ENCODE measurements at regions not wholly inside any gene's neighbourhood (a gene's known extent, or its start where the extent isn't known, plus 50 kb on each side); places are given as distances from the start of the nearest gene placed in this dataset.

GRCh38 chr11:131309776-131310175, 60.6 kb upstream of the NTM start:
- ATAC-seq, result no peak
- in situ Hi-C loops (cut with HindIII; ENCODE audit: low pct_unique_long_range_greater_than_20kb, low sequenced_read_pairs), result no loop called here

GRCh38 chr11:131311776-131312514, 58.5 kb upstream of the NTM start:
- intact Hi-C loops (cut with micrococcal nuclease; ENCODE audit: unreplicated experiment) (no loop called here), in situ Hi-C loops (cut with HindIII; ENCODE audit: low pct_unique_long_range_greater_than_20kb, low sequenced_read_pairs) (no loop called here)
- H3K36me3 ChIP-seq (ENCODE audit: control insufficient read depth, insufficient read depth, low read length), result no peaks in the 10 kb centered on the region
- BruUV-seq (replicated peaks), result no TSS peak
- H3K9me3 ChIP-seq (ENCODE audit: control insufficient read depth, insufficient read depth, low read depth, low read length), result no peaks in the 10 kb centered on the region
- ATAC-seq (no peak), DNase-seq (ENCODE audit: low read depth, low spot score) (no peak)
- TF ChIP-seq POLR2AphosphoS5 (IDR thresholded peaks at IDR 0.05; ENCODE audit: low read depth, low read length), result no peak
- no peak for TF ChIP-seq CTCF (IDR thresholded peaks at IDR 0.05)
- TF ChIP-seq TCF7L2 (IDR thresholded peaks at IDR 0.05; ENCODE audit: low read depth, low read length), result no peak
- TF ChIP-seq REST (IDR thresholded peaks at IDR 0.05; ENCODE audit: insufficient read depth in 1 of 2, low read depth in 2 of 2, low read length in 1 of 2), result no peak
- TF ChIP-seq SIN3A (IDR thresholded peaks at IDR 0.05; ENCODE audit: borderline replicate concordance, insufficient read depth, low read depth, low read length), result no peak
- no peak overlapping the region for H3K4me3 ChIP-seq (ENCODE audit: low read depth in 2 of 2, low read length in 2 of 2)
- no peaks in the 10 kb centered on the region for H3K4me1 ChIP-seq (ENCODE audit: control insufficient read depth, insufficient read depth, low read length)
- H3K27me3 ChIP-seq (ENCODE audit: control insufficient read depth, insufficient read depth, low read length), result 0 out of 2 replicates have a peak, but pooled peaks cover 4% of the 10 kb centered on the region
- ChIA-PET POLR2A (no interaction called here), CTCF (no interaction called here)
- H3K27ac ChIP-seq (ENCODE audit: low read length), result no peak overlapping the region

More at GRCh38 chr11:131309776-131310175, 60.6 kb upstream of the NTM start:
- DNase-seq (ENCODE audit: low read depth, low spot score), result no peak
- ChIA-PET CTCF (interaction anchor here (0.6 kb wide), 1 partner anchor 542 kb away, joined by 3 read pairs; no protein-coding TSS in a partner anchor), POLR2A (no interaction called here)
- no peak overlapping the region for H3K27ac ChIP-seq (ENCODE audit: low read length)
- 0 out of 2 replicates have a peak, but pooled peaks cover 7% of the 10 kb centered on the region for H3K27me3 ChIP-seq (ENCODE audit: control insufficient read depth, insufficient read depth, low read length)
- intact Hi-C loops (cut with micrococcal nuclease; ENCODE audit: unreplicated experiment), result no loop called here
- TF ChIP-seq SIN3A (IDR thresholded peaks at IDR 0.05; ENCODE audit: borderline replicate concordance, insufficient read depth, low read depth, low read length) (no peak), REST (IDR thresholded peaks at IDR 0.05; ENCODE audit: insufficient read depth in 1 of 2, low read depth in 2 of 2, low read length in 1 of 2) (no peak), POLR2AphosphoS5 (IDR thresholded peaks at IDR 0.05; ENCODE audit: low read depth, low read length) (no peak), TCF7L2 (IDR thresholded peaks at IDR 0.05; ENCODE audit: low read depth, low read length) (no peak), CTCF (IDR thresholded peaks at IDR 0.05) (no peak)
- BruUV-seq (replicated peaks), result no TSS peak
- no peaks in the 10 kb centered on the region for H3K4me1 ChIP-seq (ENCODE audit: control insufficient read depth, insufficient read depth, low read length)
- H3K9me3 ChIP-seq (ENCODE audit: control insufficient read depth, insufficient read depth, low read depth, low read length), result no peaks in the 10 kb centered on the region
- no peaks in the 10 kb centered on the region for H3K36me3 ChIP-seq (ENCODE audit: control insufficient read depth, insufficient read depth, low read length)
- no peak overlapping the region for H3K4me3 ChIP-seq (ENCODE audit: low read depth in 2 of 2, low read length in 2 of 2)
